ENCODE measurements at regions not wholly inside any gene's neighbourhood (a gene's known extent, or its start where the extent isn't known, plus 50 kb on each side); places are given as distances from the start of the nearest gene placed in this dataset.

- no peak for DNase-seq
These were observed 54.2 kb upstream of the TMCO5A start for GRCh38 chr15:37880009-37880834.

DNA sequence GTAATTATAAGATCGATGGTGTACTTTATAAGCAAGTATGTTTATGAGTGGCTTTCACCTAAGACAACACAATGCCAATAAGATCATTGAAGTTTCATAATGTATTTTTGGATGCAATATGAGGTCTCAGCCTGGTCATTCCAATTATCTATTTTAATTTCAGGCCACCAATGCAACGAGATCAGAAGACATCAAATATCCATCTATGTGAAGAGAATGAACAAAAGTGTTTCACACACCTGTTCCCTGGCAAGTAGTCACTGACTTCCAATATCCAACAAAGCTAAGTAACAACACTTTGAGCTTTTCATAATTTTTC is 53.6 kb upstream of the TMCO5A start:
- no peak for DNase-seq

GRCh38 chr15:37881237-37882013 is 53.0 kb upstream of the TMCO5A start:
- DNase-seq: no peak

DNA sequence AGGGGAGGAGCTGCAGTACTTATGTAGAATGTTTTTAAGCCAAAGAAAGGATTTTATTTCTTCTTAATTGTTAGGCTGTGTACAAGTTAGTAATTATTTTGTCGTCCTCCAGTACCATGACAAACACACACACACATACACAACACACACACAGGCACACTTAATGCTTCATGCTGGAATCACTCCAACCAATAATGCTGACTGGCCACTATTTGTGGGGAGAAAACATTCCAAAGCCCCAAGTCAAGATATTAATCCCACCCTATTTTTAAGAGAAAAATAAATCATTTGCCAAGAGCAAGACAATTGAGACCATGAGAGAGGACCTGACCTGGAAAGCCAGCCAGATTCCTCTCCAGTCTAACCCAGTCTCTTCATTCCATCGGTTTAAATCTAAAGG is 51.8 kb upstream of the TMCO5A start:
- DNase-seq: no peak

Data from activated gamma-delta T cell treated with Interleukin-2 at 50 U/mL for 16 hours (primary cell).